Esophagus muscularis mucosa (tissue), 3 donors: ENCODE measurements at regions not wholly inside any gene's neighbourhood (a gene's known extent, or its start where the extent isn't known, plus 50 kb on each side); places are given as distances from the start of the nearest gene placed in this dataset.

Experiments
- POLR2A ChIP-seq: fragments of 450-650 bp; IDR thresholded peaks from one replicate; pipeline ENCODE4 v1.6.1; 2017; ENCODE audit warnings: antibody characterized with exemption, moderate library complexity, mild to moderate bottlenecking, low read depth
- TF ChIP-seq, protein P1 (sequence below), 3 experiments: fragments of 200-600 bp in 2 of 3; fragments of 450-650 bp in 1 of 3; sonication (generic) in 2 of 3; IDR thresholded peaks; one replicate each; pipeline ENCODE4 v1.5.1; 2017 to 2019; ENCODE audit warnings: antibody characterized with exemption in 3 of 3, mild to moderate bottlenecking in 2 of 3, moderate library complexity in 1 of 3

DNA sequence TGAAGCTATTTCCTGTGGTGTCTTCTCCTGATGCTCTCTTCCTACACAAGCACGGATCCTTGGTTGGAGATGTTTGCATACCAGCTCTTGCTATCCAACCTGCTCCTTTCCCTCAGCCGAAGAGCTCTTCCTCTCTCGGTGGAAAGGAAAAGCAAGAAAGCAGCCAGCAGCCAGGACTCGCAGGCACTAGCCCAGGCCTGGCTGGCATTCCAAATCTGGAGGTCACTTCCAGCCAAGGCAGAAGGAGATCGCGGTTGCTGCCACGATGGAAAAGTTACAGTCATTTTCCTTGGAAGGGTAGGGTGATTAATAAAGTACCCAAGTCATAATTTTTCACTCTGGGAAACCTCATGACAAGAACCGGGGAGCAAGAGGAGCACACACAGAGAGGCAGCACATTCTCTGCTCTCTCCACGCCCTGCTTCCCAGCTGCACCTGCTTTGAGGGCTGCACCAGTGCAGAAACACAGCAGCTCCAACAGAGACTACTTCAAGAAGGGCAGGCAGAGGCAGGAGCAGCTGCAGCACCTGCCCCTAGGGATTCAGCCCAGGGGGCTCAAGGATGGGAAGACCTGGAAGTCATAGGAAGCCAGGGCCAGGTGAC lies 399.3 kb downstream of the CADM1 start:
- TF ChIP-seq, protein P1, sequence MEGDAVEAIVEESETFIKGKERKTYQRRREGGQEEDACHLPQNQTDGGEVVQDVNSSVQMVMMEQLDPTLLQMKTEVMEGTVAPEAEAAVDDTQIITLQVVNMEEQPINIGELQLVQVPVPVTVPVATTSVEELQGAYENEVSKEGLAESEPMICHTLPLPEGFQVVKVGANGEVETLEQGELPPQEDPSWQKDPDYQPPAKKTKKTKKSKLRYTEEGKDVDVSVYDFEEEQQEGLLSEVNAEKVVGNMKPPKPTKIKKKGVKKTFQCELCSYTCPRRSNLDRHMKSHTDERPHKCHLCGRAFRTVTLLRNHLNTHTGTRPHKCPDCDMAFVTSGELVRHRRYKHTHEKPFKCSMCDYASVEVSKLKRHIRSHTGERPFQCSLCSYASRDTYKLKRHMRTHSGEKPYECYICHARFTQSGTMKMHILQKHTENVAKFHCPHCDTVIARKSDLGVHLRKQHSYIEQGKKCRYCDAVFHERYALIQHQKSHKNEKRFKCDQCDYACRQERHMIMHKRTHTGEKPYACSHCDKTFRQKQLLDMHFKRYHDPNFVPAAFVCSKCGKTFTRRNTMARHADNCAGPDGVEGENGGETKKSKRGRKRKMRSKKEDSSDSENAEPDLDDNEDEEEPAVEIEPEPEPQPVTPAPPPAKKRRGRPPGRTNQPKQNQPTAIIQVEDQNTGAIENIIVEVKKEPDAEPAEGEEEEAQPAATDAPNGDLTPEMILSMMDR (IDR thresholded peaks at IDR 0.05) = no peak
- no peak for TF ChIP-seq POLR2A
